ENCODE measurements at regions not wholly inside any gene's neighbourhood (a gene's known extent, or its start where the extent isn't known, plus 50 kb on each side); places are given as distances from the start of the nearest gene placed in this dataset.

DNA sequence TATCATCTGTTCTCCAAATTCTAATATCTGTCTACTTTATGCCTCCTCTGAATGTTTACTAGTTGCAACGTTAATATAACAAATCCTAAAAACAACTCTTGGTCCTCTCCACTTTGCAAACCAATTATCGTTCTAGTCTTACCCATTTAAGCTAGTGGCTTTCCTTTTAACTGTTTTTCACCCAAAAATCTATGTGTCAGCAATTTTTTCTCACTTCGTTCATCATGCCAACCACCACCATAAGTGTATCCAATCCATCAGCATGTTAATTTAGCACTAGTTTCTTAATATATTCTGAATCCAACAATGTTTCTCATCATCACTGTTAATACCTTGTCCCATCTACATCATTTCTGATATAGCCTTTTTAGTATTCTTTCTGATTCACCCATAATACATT, 90.0 kb upstream of the RORB start:
- H3K27me3 ChIP-seq (ENCODE audit: insufficient read depth, low read length): no peaks in the 10 kb centered on the region
- TF ChIP-seq, protein P1, sequence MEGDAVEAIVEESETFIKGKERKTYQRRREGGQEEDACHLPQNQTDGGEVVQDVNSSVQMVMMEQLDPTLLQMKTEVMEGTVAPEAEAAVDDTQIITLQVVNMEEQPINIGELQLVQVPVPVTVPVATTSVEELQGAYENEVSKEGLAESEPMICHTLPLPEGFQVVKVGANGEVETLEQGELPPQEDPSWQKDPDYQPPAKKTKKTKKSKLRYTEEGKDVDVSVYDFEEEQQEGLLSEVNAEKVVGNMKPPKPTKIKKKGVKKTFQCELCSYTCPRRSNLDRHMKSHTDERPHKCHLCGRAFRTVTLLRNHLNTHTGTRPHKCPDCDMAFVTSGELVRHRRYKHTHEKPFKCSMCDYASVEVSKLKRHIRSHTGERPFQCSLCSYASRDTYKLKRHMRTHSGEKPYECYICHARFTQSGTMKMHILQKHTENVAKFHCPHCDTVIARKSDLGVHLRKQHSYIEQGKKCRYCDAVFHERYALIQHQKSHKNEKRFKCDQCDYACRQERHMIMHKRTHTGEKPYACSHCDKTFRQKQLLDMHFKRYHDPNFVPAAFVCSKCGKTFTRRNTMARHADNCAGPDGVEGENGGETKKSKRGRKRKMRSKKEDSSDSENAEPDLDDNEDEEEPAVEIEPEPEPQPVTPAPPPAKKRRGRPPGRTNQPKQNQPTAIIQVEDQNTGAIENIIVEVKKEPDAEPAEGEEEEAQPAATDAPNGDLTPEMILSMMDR (IDR thresholded peaks at IDR 0.05; ENCODE audit: low read length): no peak
- TF ChIP-seq EZH2 (IDR thresholded peaks at IDR 0.05; ENCODE audit: borderline replicate concordance, low read length): no peak
- no peaks in the 10 kb centered on the region for H3K4me1 ChIP-seq (ENCODE audit: insufficient read depth, low read length, severe bottlenecking)
- H4K20me1 ChIP-seq (ENCODE audit: insufficient read depth, low read length): no peaks in the 10 kb centered on the region
- no peaks in the 10 kb centered on the region for H3F3A ChIP-seq (ENCODE audit: insufficient read depth, low read length)
- H2AFZ ChIP-seq (ENCODE audit: low read length): no peak overlapping the region
- H3K9ac ChIP-seq (ENCODE audit: low read length): no peak overlapping the region
- no peak overlapping the region for H3K4me3 ChIP-seq (ENCODE audit: low read depth, low read length, poor library complexity, severe bottlenecking)
- H3K36me3 ChIP-seq (ENCODE audit: insufficient read depth, low read length): no peaks in the 10 kb centered on the region
- H3K9me2 ChIP-seq (ENCODE audit: low read depth, low read length): no peaks in the 10 kb centered on the region
- H3K4me2 ChIP-seq (ENCODE audit: low read length): no peak overlapping the region
- H3K27ac ChIP-seq (ENCODE audit: low read depth, low read length, poor library complexity, severe bottlenecking): no peak overlapping the region
- H3K79me2 ChIP-seq (ENCODE audit: insufficient read depth, low read length): no peaks in the 10 kb centered on the region
- 0 out of 2 replicates have a peak, but pooled peaks cover 3% of the 10 kb centered on the region for H3K9me3 ChIP-seq (ENCODE audit: low read length)

DNA sequence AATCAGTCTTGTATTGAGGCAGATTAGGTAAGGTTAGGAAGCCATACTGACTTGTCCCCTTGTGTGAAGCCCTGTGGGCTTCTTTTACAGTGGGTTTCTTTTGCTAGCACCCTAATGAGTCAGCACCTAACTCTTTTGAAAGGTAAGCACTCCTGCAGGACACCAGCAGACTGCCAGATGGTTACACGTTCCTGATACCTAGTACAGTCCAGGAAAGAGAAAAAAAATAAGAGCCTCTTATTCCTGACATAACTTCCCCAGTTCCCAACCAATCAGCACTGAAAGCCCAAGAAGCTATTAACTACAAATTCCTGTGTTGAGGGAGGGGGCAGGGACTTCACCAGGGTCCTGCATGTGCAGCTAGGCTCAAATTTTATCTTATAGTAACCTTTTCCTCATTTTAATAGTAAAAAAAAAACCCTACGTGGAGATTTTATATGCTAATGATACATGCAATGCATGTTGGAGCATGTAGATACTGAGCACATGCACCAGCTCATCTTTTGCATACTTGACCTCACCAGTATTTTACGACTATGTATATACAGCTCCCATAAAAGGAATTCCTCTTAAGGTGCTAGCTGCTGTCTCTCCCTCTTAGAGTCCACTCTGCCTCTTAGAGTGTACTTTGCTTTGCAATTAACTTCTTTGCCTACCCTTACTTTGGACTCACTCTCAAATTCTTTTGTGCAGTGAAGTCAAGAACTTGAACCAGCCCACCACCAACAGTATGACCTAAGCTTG, 84.7 kb upstream of the RORB start:
- no peak overlapping the region for H3K4me2 ChIP-seq (ENCODE audit: low read length)
- no peaks in the 10 kb centered on the region for H3K79me2 ChIP-seq (ENCODE audit: insufficient read depth, low read length)
- no peak overlapping the region for H2AFZ ChIP-seq (ENCODE audit: low read length)
- no peak overlapping the region for H3K27ac ChIP-seq (ENCODE audit: low read depth, low read length, poor library complexity, severe bottlenecking)
- no peaks in the 10 kb centered on the region for H3F3A ChIP-seq (ENCODE audit: insufficient read depth, low read length)
- no peaks in the 10 kb centered on the region for H4K20me1 ChIP-seq (ENCODE audit: insufficient read depth, low read length)
- no peaks in the 10 kb centered on the region for H3K9me3 ChIP-seq (ENCODE audit: low read length)
- no peaks in the 10 kb centered on the region for H3K9me2 ChIP-seq (ENCODE audit: low read depth, low read length)
- no peak overlapping the region for H3K9ac ChIP-seq (ENCODE audit: low read length)
- H3K36me3 ChIP-seq (ENCODE audit: insufficient read depth, low read length): no peaks in the 10 kb centered on the region
- no peaks in the 10 kb centered on the region for H3K27me3 ChIP-seq (ENCODE audit: insufficient read depth, low read length)
- no peak for TF ChIP-seq EZH2 (IDR thresholded peaks at IDR 0.05; ENCODE audit: borderline replicate concordance, low read length)
- TF ChIP-seq, protein P1 (IDR thresholded peaks at IDR 0.05; ENCODE audit: low read length): no peak
- H3K4me1 ChIP-seq (ENCODE audit: insufficient read depth, low read length, severe bottlenecking): no peaks in the 10 kb centered on the region
- no peak overlapping the region for H3K4me3 ChIP-seq (ENCODE audit: low read depth, low read length, poor library complexity, severe bottlenecking)

DNA sequence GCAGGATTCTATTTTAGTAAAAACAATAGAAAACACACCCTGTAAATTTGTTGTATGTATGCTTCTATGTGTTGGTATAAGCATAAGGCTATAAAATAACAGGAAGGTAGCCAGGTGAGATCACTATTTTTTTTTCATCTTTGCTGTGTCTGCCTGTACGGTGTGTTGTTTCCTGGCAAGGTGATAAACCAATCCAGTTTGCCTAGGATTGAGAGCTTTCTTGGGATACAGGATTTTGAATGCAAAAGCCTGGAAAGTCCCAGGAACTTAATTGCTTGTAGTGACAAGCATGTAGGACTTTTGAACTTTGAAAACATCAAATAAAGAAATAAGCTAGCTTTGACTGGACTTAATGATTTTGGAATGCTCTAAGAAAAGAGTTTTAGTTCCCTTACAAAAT, 83.3 kb upstream of the RORB start:
- no peaks in the 10 kb centered on the region for H4K20me1 ChIP-seq (ENCODE audit: insufficient read depth, low read length)

More for the DNA sequence above, 83.3 kb upstream of the RORB start:
- Histone ChIP-seq H3K36me3 (ENCODE audit: insufficient read depth, low read length) (no peaks in the 10 kb centered on the region), H3K27me3 (ENCODE audit: insufficient read depth, low read length) (no peaks in the 10 kb centered on the region), H3K4me1 (ENCODE audit: insufficient read depth, low read length, severe bottlenecking) (no peaks in the 10 kb centered on the region), H3K9ac (ENCODE audit: low read length) (no peak overlapping the region), H3K4me2 (ENCODE audit: low read length) (no peak overlapping the region), H3K9me3 (ENCODE audit: low read length) (no peaks in the 10 kb centered on the region), H3K27ac (ENCODE audit: low read depth, low read length, poor library complexity, severe bottlenecking) (no peak overlapping the region), H3K9me2 (ENCODE audit: low read depth, low read length) (no peaks in the 10 kb centered on the region), H2AFZ (ENCODE audit: low read length) (no peak overlapping the region), H3F3A (ENCODE audit: insufficient read depth, low read length) (no peaks in the 10 kb centered on the region), H3K4me3 (ENCODE audit: low read depth, low read length, poor library complexity, severe bottlenecking) (no peak overlapping the region), H3K79me2 (ENCODE audit: insufficient read depth, low read length) (no peaks in the 10 kb centered on the region)
- TF ChIP-seq EZH2 (IDR thresholded peaks at IDR 0.05; ENCODE audit: borderline replicate concordance, low read length): no peak
- TF ChIP-seq, protein P1 (IDR thresholded peaks at IDR 0.05; ENCODE audit: low read length): no peak
